K562 (cell line): ENCODE measurements at regions not wholly inside any gene's neighbourhood (a gene's known extent, or its start where the extent isn't known, plus 50 kb on each side); places are given as distances from the start of the nearest gene placed in this dataset.

ENCODE experiments used
- BACH1 ChIP-seq: fragments of 200-800 bp; sonication (Bioruptor generic); IDR thresholded peaks from 2 replicates; pipeline ENCODE4 v1.6.1; 2016; ENCODE audit warnings: missing genetic modification characterization, missing compliant biosample characterization
- CEBPB ChIP-seq: fragments of 450-650 bp; IDR thresholded peaks from 2 replicates; pipeline ENCODE4 v1.6.1; 2016; ENCODE audit warnings: missing genetic modification characterization, missing compliant biosample characterization
- MAFG ChIP-seq: fragments of 450-650 bp; conservative IDR thresholded peaks from 2 replicates; pipeline ENCODE4 v1.6.1; 2016; ENCODE audit warnings: missing genetic modification characterization, missing compliant biosample characterization
- RUNX1 ChIP-seq: sonication (generic); IDR thresholded peaks from 2 replicates; pipeline ENCODE4 v1.6.1; 2016; ENCODE audit warnings: antibody characterized with exemption, low read depth
- SMARCE1 ChIP-seq: fragments of 450-650 bp; IDR thresholded peaks from 2 replicates; pipeline ENCODE4 v1.7.1; 2016; ENCODE audit warnings: mild to moderate bottlenecking
- SMC3 ChIP-seq: conservative IDR thresholded peaks from 2 replicates; pipeline ENCODE4 v1.6.1; 2011; ENCODE audit warnings: low read depth, low read length, improper control_type of control experiment; ENCODE audit not compliant: insufficient read depth
- SNRNP70 ChIP-seq: fragments of 200-400 bp; formaldehyde crosslinking; optimal IDR thresholded peaks from 2 replicates; pipeline ENCODE3; 2017; ENCODE audit warnings: low read depth, low read length
- SOX6 ChIP-seq: fragments of 450-650 bp; IDR thresholded peaks from 2 replicates; pipeline ENCODE4 v1.6.1; 2014; ENCODE audit warnings: mild to moderate bottlenecking
- SP2 ChIP-seq: IDR thresholded peaks from 2 replicates; pipeline ENCODE4 v1.6.1; 2011; ENCODE audit warnings: mild to moderate bottlenecking, low read depth, low read length, moderate library complexity; ENCODE audit not compliant: poor library complexity, severe bottlenecking; ENCODE audit errors: extremely low read depth
- TBL1XR1 ChIP-seq, 2 experiments: IDR thresholded peaks; 2 replicates each; pipeline ENCODE4 v1.6.1; 2012; ENCODE audit warnings: improper control_type of control experiment in 2 of 2, low read length in 2 of 2, mild to moderate bottlenecking in 1 of 2
- TRIM24 ChIP-seq, 2 experiments: fragments of 450-650 bp; IDR thresholded peaks; 2 replicates each; pipeline ENCODE4 v1.6.1; 2016
- ZNF224 ChIP-seq: sonication (generic); formaldehyde crosslinking; IDR thresholded peaks from 2 replicates; pipeline ENCODE4 v1.8.0; 2022; ENCODE audit warnings: mild to moderate bottlenecking, missing genetic modification reagents
- TF ChIP-seq, protein P1 (sequence below), 2 experiments: fragments of 450-650 bp; formaldehyde crosslinking in 1 of 2; IDR thresholded peaks; 2 replicates each; pipeline versions ENCODE4 v1.4.0 to v1.6.1; 2014 to 2020; ENCODE audit warnings: mild to moderate bottlenecking in 2 of 2, borderline replicate concordance in 1 of 2, low read depth in 1 of 2
- TF ChIP-seq, protein P2 (sequence below): conservative IDR thresholded peaks from 2 replicates; pipeline ENCODE4 v1.6.1; 2011; ENCODE audit warnings: low read depth, mild to moderate bottlenecking, low read length; ENCODE audit not compliant: control insufficient read depth

DNA sequence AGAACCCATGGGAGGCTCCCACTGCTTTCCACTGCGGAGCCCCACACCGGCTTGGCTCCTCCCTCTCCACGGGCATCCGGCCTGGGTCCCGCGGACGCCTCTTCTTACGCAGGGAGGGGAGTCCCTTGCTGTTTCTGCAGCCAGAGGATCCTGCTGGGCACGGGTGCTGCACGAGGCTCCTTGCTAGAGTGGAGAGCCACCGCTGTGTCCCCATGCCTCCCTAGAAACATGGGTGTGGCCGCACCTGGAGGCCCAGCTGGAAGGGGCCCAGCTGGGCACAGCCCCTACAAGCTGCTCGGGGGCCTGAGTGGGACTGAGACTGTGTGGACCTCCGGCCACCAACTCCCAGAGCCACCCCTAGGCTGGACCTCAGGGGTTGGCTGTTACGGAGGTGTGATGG lies 67.7 kb upstream of the GPC1 start:
- no peak for TF ChIP-seq ZNF224 (CRISPR knock-in tag)
- no peak for TF ChIP-seq RUNX1
- no peak for TF ChIP-seq SNRNP70
- no peak for TF ChIP-seq SMARCE1
- no peak for TF ChIP-seq TBL1XR1 (IDR thresholded peaks at IDR 0.05; ENCODE audit: low read length in 2 of 2)
- TF ChIP-seq, protein P1, sequence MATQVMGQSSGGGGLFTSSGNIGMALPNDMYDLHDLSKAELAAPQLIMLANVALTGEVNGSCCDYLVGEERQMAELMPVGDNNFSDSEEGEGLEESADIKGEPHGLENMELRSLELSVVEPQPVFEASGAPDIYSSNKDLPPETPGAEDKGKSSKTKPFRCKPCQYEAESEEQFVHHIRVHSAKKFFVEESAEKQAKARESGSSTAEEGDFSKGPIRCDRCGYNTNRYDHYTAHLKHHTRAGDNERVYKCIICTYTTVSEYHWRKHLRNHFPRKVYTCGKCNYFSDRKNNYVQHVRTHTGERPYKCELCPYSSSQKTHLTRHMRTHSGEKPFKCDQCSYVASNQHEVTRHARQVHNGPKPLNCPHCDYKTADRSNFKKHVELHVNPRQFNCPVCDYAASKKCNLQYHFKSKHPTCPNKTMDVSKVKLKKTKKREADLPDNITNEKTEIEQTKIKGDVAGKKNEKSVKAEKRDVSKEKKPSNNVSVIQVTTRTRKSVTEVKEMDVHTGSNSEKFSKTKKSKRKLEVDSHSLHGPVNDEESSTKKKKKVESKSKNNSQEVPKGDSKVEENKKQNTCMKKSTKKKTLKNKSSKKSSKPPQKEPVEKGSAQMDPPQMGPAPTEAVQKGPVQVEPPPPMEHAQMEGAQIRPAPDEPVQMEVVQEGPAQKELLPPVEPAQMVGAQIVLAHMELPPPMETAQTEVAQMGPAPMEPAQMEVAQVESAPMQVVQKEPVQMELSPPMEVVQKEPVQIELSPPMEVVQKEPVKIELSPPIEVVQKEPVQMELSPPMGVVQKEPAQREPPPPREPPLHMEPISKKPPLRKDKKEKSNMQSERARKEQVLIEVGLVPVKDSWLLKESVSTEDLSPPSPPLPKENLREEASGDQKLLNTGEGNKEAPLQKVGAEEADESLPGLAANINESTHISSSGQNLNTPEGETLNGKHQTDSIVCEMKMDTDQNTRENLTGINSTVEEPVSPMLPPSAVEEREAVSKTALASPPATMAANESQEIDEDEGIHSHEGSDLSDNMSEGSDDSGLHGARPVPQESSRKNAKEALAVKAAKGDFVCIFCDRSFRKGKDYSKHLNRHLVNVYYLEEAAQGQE (IDR thresholded peaks at IDR 0.05; ENCODE audit: borderline replicate concordance), result no peak
- TF ChIP-seq, protein P1 (CRISPR knock-in tag; IDR thresholded peaks at IDR 0.05; ENCODE audit: low read depth), result no peak
- TF ChIP-seq CEBPB (tag), result no peak
- TF ChIP-seq MAFG (tag), result no peak
- TF ChIP-seq TRIM24 (IDR thresholded peaks at IDR 0.05), result no peak
- TF ChIP-seq, protein P2, sequence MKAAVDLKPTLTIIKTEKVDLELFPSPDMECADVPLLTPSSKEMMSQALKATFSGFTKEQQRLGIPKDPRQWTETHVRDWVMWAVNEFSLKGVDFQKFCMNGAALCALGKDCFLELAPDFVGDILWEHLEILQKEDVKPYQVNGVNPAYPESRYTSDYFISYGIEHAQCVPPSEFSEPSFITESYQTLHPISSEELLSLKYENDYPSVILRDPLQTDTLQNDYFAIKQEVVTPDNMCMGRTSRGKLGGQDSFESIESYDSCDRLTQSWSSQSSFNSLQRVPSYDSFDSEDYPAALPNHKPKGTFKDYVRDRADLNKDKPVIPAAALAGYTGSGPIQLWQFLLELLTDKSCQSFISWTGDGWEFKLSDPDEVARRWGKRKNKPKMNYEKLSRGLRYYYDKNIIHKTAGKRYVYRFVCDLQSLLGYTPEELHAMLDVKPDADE, result no peak
- no peak for TF ChIP-seq BACH1 (tag)
- no peak for TF ChIP-seq SOX6
- no peak for TF ChIP-seq SMC3
- no peak for TF ChIP-seq SP2
